Caco-2 (cell line): ENCODE measurements at regions not wholly inside any gene's neighbourhood (a gene's known extent, or its start where the extent isn't known, plus 50 kb on each side); places are given as distances from the start of the nearest gene placed in this dataset.
"Not testable (repeated sequence)": the region's sequence is repeated elsewhere in the genome, so short reads cannot be mapped to it uniquely, and the experiment has no call there.

Source experiments
- BruUV-seq: library from RNA; stranded (reverse); fragments of 400-500 nt; replicated peaks from 2 replicates; lab custom pipeline; 2021; lab: Mats Ljungman, UMichigan
- CTCF ChIA-PET: fragments of 300-600 bp; sonication (Branson Sonifier 250); formaldehyde crosslinking; loops from one replicate; lab custom pipeline; 2022; ENCODE audit warnings: antibody characterized with exemption; lab: Charles Lee
- POLR2A ChIA-PET: fragments of 300-600 bp; sonication (Branson Sonifier 250); formaldehyde crosslinking; loops from one replicate; lab custom pipeline; 2022; ENCODE audit warnings: antibody characterized with exemption; lab: Charles Lee
- DNase-seq, 2 experiments: peaks; one replicate each; pipeline versions ENCODE4 v3.0.0 to v3.0.0-alpha.2; 2020 to 2022
- H3K27me3 ChIP-seq: replicated peaks from 2 replicates; pipeline ENCODE4 v1.6.0; 2011; ENCODE audit warnings: low read length; ENCODE audit not compliant: control insufficient read depth, insufficient read depth
- H3K36me3 ChIP-seq: 2 replicates; pipeline ENCODE4 v1.5.1; 2011; ENCODE audit warnings: low read length; ENCODE audit not compliant: control insufficient read depth, insufficient read depth
- H3K4me1 ChIP-seq: fragments of 250-450 bp; sonication (Bioruptor Pico); 2 replicates; pipeline ENCODE4 v1.5.1; 2020; ENCODE audit warnings: mild to moderate bottlenecking
- H3K4me3 ChIP-seq: 2 replicates; pipeline ENCODE4 v1.5.1; 2011; ENCODE audit warnings: low read depth, mild to moderate bottlenecking, control low read depth, low read length
- H3K9me3 ChIP-seq: fragments of 250-450 bp; sonication (Bioruptor Pico); 2 replicates; pipeline ENCODE4 v1.5.1; 2020; ENCODE audit warnings: mild to moderate bottlenecking, moderate library complexity
- H3K27ac Mint-ChIP-seq: one replicate; pipeline ENCODE4 v1.8.0; 2022; ENCODE audit warnings: mixed read lengths; ENCODE audit not compliant: unreplicated experiment
- H3K27me3 Mint-ChIP-seq: one replicate; pipeline ENCODE4 v1.8.0; 2022; ENCODE audit warnings: mixed read lengths; ENCODE audit not compliant: insufficient read depth, unreplicated experiment
- H3K36me3 Mint-ChIP-seq: one replicate; pipeline ENCODE4 v1.8.0; 2022; ENCODE audit warnings: mild to moderate bottlenecking, mixed read lengths; ENCODE audit not compliant: insufficient read depth, unreplicated experiment
- H3K4me1 Mint-ChIP-seq: one replicate; pipeline ENCODE4 v1.8.0; 2022; ENCODE audit warnings: low read depth, mixed read lengths; ENCODE audit not compliant: unreplicated experiment
- H3K4me3 Mint-ChIP-seq: one replicate; pipeline ENCODE4 v1.8.0; 2022; ENCODE audit warnings: mild to moderate bottlenecking, moderate library complexity, mixed read lengths; ENCODE audit not compliant: unreplicated experiment
- H3K9me3 Mint-ChIP-seq: one replicate; pipeline ENCODE4 v1.8.0; 2022; ENCODE audit warnings: mixed read lengths; ENCODE audit not compliant: unreplicated experiment
- intact Hi-C: fragments of 100-400 bp; cut with micrococcal nuclease; formaldehyde crosslinking; loops from one replicate; pipeline ENCODE4 v1.10.0; 2022; ENCODE audit not compliant: unreplicated experiment
- TF ChIP-seq, protein P1 (sequence below), 2 experiments: fragments of 200-600 bp in 1 of 2; IDR thresholded peaks; 1 replicate in 1 of 2; 2 replicates in 1 of 2; pipeline versions ENCODE4 v1.5.1 to v1.8.0; 2011 to 2022; ENCODE audit warnings: antibody characterized with exemption in 1 of 2, control low read depth in 1 of 2, inconsistent platforms in 1 of 2, low read depth in 1 of 2, low read length in 1 of 2, mild to moderate bottlenecking in 1 of 2, moderate library complexity in 1 of 2; ENCODE audit not compliant: insufficient read depth in 1 of 2, severe bottlenecking in 1 of 2, unreplicated experiment in 1 of 2

DNA sequence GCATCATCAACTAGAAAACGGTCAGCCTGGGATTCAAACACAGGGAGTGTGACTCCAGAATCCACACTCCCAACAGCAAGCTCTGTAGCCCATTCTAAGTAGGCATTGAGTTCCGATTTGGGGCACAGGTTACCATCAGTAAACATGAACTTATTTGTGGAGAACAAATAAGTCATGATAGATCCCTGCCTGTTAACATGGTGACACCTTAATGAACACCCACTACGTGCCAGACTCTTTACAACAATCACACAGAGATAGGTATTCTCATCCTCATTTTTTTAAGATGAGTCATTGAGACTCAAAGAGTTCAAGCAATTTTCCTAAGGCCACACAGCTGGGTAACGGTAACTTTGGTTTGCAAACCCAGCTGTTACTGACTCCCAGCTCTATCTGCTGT, 91.5 kb downstream of the LYZL2 start:
- Mint-ChIP-seq H3K9me3 (no peaks in the 10 kb centered on the region), H3K36me3 (no peaks in the 10 kb centered on the region), H3K27me3 (no peaks in the 10 kb centered on the region), H3K27ac (no peak overlapping the region), H3K4me3 (no peak overlapping the region), H3K4me1 (peaks cover 55% of the 10 kb centered on the region)
- no peak for DNase-seq
- Histone ChIP-seq H3K36me3 (no peaks in the 10 kb centered on the region), H3K9me3 (no peaks in the 10 kb centered on the region), H3K27me3 (no peaks in the 10 kb centered on the region), H3K4me3 (no peak overlapping the region), H3K4me1 (peaks cover 51% of the 10 kb centered on the region)
- intact Hi-C loops = loop anchor here (2.0 kb wide), 1 partner anchor 45 kb away; no protein-coding TSS in a partner anchor
- CTCF ChIA-PET = interaction anchor here (0.9 to 3.3 kb wide), 3 partner anchors 44 to 125 kb away, joined by 3 to 16 read pairs (median 4); no protein-coding TSS in a partner anchor
- POLR2A ChIA-PET = interaction anchor here (0.6 kb wide), 1 partner anchor 191 kb away, joined by 3 read pairs; no protein-coding TSS in a partner anchor
- BruUV-seq = no TSS peak
- TF ChIP-seq, protein P1, sequence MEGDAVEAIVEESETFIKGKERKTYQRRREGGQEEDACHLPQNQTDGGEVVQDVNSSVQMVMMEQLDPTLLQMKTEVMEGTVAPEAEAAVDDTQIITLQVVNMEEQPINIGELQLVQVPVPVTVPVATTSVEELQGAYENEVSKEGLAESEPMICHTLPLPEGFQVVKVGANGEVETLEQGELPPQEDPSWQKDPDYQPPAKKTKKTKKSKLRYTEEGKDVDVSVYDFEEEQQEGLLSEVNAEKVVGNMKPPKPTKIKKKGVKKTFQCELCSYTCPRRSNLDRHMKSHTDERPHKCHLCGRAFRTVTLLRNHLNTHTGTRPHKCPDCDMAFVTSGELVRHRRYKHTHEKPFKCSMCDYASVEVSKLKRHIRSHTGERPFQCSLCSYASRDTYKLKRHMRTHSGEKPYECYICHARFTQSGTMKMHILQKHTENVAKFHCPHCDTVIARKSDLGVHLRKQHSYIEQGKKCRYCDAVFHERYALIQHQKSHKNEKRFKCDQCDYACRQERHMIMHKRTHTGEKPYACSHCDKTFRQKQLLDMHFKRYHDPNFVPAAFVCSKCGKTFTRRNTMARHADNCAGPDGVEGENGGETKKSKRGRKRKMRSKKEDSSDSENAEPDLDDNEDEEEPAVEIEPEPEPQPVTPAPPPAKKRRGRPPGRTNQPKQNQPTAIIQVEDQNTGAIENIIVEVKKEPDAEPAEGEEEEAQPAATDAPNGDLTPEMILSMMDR (IDR thresholded peaks at IDR 0.05; ENCODE audit: insufficient read depth in 1 of 2, low read depth in 1 of 2, low read length in 1 of 2, severe bottlenecking in 1 of 2, unreplicated experiment in 1 of 2) = no peak

- Mint-ChIP-seq H3K9me3 (no peaks in the 10 kb centered on the region), H3K4me1 (peaks cover 50% of the 10 kb centered on the region), H3K4me3 (no peak overlapping the region), H3K36me3 (no peaks in the 10 kb centered on the region), H3K27ac (no peak overlapping the region), H3K27me3 (no peaks in the 10 kb centered on the region)
- intact Hi-C loops = loop anchor here (2.0 kb wide), 1 partner anchor 21 kb away; no protein-coding TSS in a partner anchor
- DNase-seq = no peak
- TF ChIP-seq, protein P1 (IDR thresholded peaks at IDR 0.05; ENCODE audit: insufficient read depth in 1 of 2, low read depth in 1 of 2, low read length in 1 of 2, severe bottlenecking in 1 of 2, unreplicated experiment in 1 of 2) = no peak
- Histone ChIP-seq H3K4me3 (no peak overlapping the region), H3K9me3 (no peaks in the 10 kb centered on the region), H3K27me3 (no peaks in the 10 kb centered on the region), H3K4me1 (peaks cover 47% of the 10 kb centered on the region), H3K36me3 (no peaks in the 10 kb centered on the region)
- ChIA-PET CTCF (interaction anchor here (0.9 to 3.3 kb wide), 5 partner anchors 44 to 124 kb away, joined by 3 to 16 read pairs (median 4); no protein-coding TSS in a partner anchor), POLR2A (interaction anchor here (0.6 kb wide), 1 partner anchor 190 kb away, joined by 3 read pairs; no protein-coding TSS in a partner anchor)
- BruUV-seq = no TSS peak
These were observed 92.0 kb downstream of the LYZL2 start for GRCh38 chr10:30537586-30537985.

DNA sequence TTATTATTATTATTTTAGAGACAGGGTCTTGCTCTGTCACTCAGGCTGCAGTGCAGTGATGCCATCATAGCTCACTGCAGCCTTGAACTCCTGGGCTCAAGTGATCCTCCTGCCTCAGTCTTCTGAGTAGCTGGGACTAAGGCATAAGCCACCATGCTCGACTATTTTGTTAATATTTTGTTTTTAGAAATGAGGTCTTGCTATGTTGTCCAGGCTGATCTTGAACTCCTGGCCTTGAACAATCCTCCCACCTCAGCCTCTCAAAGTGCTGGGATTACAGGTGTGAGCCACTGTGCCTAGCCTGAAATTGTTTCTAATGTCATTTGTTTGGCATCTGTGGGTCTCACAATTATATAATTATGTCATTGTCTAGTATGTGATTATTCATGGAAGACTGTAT, 92.4 kb downstream of the LYZL2 start:
- not testable (repeated sequence) for BruUV-seq, H3K27ac Mint-ChIP-seq, H3K27me3 Mint-ChIP-seq, H3K9me3 ChIP-seq, H3K9me3 Mint-ChIP-seq, DNase-seq, H3K36me3 Mint-ChIP-seq, H3K27me3 ChIP-seq, H3K4me3 Mint-ChIP-seq, H3K36me3 ChIP-seq, H3K4me3 ChIP-seq
- peaks cover 46% of the 10 kb centered on the region for H3K4me1 Mint-ChIP-seq
- ChIA-PET CTCF (interaction anchor here (0.9 to 3.3 kb wide), 9 partner anchors 9 to 177 kb away, joined by 3 to 16 read pairs (median 4); no protein-coding TSS in a partner anchor), POLR2A (interaction anchor here (0.5 to 1.5 kb wide), 3 partner anchors 99 to 188 kb away, joined by 3 to 7 read pairs (median 7); partner anchors contain the start of gene MTPAP)
- peaks cover 43% of the 10 kb centered on the region for H3K4me1 ChIP-seq
- intact Hi-C loops = loop anchor here (2.0 kb wide), 1 partner anchor 22 kb away; no protein-coding TSS in a partner anchor
